Hepatocyte (in vitro differentiated cells): ENCODE measurements at regions not wholly inside any gene's neighbourhood (a gene's known extent, or its start where the extent isn't known, plus 50 kb on each side); places are given as distances from the start of the nearest gene placed in this dataset.
"Not testable (repeated sequence)": the region's sequence is repeated elsewhere in the genome, so short reads cannot be mapped to it uniquely, and the experiment has no call there.

Source experiments
- EZH2 ChIP-seq: fragments of 200-600 bp; sonication (generic); IDR thresholded peaks from 2 replicates; pipeline ENCODE4 v1.6.1; 2016; ENCODE audit warnings: antibody characterized with exemption, mild to moderate bottlenecking, borderline replicate concordance
- EZH2phosphoT487 ChIP-seq: fragments of 200-600 bp; sonication (generic); IDR thresholded peaks from one replicate; pipeline ENCODE4 v1.6.1; 2018; ENCODE audit warnings: antibody characterized with exemption, mild to moderate bottlenecking, low read depth, moderate library complexity; ENCODE audit not compliant: unreplicated experiment, severe bottlenecking
- TF ChIP-seq, protein P1 (sequence below): fragments of 200-600 bp; sonication (generic); IDR thresholded peaks from 2 replicates; pipeline ENCODE4 v1.5.1; 2016; ENCODE audit warnings: antibody characterized with exemption, mild to moderate bottlenecking; ENCODE audit not compliant: poor library complexity

- not testable (repeated sequence) for TF ChIP-seq EZH2, EZH2phosphoT487
- TF ChIP-seq, protein P1, sequence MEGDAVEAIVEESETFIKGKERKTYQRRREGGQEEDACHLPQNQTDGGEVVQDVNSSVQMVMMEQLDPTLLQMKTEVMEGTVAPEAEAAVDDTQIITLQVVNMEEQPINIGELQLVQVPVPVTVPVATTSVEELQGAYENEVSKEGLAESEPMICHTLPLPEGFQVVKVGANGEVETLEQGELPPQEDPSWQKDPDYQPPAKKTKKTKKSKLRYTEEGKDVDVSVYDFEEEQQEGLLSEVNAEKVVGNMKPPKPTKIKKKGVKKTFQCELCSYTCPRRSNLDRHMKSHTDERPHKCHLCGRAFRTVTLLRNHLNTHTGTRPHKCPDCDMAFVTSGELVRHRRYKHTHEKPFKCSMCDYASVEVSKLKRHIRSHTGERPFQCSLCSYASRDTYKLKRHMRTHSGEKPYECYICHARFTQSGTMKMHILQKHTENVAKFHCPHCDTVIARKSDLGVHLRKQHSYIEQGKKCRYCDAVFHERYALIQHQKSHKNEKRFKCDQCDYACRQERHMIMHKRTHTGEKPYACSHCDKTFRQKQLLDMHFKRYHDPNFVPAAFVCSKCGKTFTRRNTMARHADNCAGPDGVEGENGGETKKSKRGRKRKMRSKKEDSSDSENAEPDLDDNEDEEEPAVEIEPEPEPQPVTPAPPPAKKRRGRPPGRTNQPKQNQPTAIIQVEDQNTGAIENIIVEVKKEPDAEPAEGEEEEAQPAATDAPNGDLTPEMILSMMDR, result not testable (repeated sequence)
Measured at GRCh38 chr6:82100763-82101162, 146.8 kb downstream of the IBTK start.
